Dedifferentiated amniotic fluid mesenchymal stem cell (primary cell): ENCODE measurements at regions not wholly inside any gene's neighbourhood (a gene's known extent, or its start where the extent isn't known, plus 50 kb on each side); places are given as distances from the start of the nearest gene placed in this dataset.

Source experiments
- DNase-seq: peaks from one replicate; pipeline ENCODE4 v3.0.0-alpha.2; 2016; ENCODE audit errors: extremely low spot score

GRCh38 chr3:135473449-135473848, 492.1 kb upstream of the PPP2R3A start:
- no peak for DNase-seq

DNA sequence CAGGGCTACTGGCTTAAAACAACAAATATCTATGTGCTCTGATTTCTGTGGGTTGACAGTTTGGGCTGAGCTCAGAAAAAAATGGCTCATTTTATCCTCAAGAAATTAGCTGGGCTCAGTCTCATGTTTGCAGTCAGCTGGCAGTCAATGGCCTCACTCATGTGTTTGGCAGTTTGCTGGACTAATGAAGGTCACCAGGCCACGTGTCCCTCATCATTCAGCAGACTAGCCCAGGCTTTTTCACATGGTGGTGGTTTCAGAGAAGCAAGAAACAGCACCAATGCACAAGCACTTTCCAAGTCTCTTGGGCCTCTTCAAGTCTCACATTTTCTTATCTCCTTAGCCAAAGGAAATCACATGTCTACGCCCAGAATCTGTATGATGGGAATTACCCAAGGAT, 478.3 kb upstream of the PPP2R3A start:
- no peak for DNase-seq

DNA sequence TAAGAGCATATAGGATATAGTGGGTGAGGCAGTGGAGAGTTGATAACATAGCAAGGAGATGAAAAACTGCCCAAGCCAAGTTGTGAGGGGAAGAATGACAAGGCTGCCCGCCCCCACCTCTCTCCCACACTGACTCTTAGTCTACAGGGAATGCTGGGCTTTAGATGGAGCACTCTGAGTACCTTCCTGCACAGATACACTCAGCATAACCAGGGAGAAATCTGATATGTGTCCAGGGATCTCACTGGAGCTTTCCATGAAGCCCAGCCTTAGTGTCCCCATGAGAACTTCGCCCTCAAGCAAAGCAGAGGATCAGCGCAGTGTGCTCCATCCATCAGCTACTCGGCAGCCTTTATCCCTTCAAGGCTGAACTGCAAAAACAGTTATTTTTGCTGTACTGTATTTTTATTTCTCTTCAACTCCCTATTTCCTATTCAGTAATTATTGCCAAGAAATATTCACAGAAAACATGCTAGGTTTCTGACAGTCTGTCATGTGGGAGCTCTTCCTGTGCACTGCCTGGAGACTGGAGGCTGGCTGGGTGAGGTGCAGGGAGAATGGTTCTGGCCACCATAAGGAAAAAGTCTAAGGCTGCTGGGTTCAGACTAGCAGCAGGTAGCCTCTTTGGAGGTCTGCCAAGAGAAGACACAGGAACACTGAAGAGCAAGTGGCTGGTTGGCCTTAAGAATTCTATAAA, 475.2 kb upstream of the PPP2R3A start:
- DNase-seq = no peak

DNA sequence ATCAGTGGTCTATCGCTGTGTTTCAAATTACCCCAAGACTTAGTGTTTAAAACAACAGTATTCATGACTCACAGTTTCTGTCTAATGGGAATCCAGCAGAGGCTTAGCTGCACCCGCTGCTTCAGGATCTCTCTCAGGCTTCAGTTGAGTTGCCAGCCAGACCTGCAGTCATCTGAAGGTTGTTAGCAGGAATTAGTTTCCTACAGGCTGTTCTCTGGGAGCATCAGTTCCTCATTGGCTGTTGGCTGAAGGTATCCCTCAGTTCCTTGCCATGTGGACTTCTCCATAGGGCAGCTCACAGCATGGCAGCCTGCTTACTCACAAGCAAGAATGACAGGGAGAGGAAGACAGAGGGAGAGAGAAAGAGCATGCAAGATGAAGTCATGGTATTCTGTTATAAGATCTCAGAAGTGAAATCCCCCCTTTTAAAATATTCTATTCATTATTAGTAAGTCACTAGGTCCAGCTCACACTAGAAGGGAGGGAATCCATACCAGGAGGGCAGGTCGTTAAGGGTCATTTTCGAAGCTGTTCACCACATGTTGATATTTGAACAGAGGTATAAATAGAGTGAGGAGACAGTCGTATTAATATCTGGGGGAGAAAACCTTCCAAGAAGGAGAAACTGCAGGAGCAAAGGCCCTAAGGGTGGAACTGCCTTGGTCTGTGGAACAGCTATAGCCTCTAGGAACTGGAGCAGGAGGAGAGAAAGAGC, 473.9 kb upstream of the PPP2R3A start:
- no peak for DNase-seq

GRCh38 chr3:135495891-135496290, 469.6 kb upstream of the PPP2R3A start:
- no peak for DNase-seq

GRCh38 chr3:135497979-135498378, 467.5 kb upstream of the PPP2R3A start:
- no peak for DNase-seq

GRCh38 chr3:135499426-135499825, 466.1 kb upstream of the PPP2R3A start:
- no peak for DNase-seq

GRCh38 chr3:135500034-135500433, 465.5 kb upstream of the PPP2R3A start:
- no peak for DNase-seq

GRCh38 chr3:135503065-135503759, 462.3 kb upstream of the PPP2R3A start:
- no peak for DNase-seq

- DNase-seq = peak; percentile 35
These were observed 461.5 kb upstream of the PPP2R3A start for GRCh38 chr3:135503760-135504686.

GRCh38 chr3:135513106-135514059, 452.1 kb upstream of the PPP2R3A start:
- DNase-seq = no peak

GRCh38 chr3:135514060-135514448, 451.5 kb upstream of the PPP2R3A start:
- no peak for DNase-seq

- no peak for DNase-seq
These were observed 449.4 kb upstream of the PPP2R3A start for GRCh38 chr3:135516143-135516542.

DNA sequence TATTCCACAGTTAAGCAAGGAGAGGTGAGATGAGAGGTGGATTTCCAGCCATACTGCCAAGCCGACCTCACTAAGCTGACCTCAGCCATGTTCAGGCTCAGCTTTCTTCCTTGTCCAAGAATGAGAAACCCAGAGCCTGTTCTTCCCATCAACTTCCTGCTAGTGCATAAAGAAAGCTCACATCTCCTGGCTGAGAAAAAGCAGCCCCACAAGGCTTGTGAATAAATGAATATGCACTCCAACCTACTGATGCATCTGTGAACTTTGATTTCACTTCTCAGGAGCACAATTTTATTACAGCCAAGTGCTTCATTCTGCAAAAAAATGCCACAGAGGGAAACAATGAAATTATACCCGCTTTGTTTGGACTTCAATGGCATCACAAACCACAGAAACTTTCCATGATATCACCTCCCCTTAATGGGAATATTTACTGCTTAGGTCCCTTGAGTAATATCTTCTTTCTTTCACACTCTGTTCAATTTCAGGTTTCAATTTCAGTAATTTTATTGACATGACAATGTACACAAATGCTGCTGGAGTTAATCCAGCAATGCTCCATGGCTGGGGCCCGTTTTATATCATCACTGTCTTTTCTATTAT, 437.0 kb upstream of the PPP2R3A start:
- DNase-seq = no peak

DNA sequence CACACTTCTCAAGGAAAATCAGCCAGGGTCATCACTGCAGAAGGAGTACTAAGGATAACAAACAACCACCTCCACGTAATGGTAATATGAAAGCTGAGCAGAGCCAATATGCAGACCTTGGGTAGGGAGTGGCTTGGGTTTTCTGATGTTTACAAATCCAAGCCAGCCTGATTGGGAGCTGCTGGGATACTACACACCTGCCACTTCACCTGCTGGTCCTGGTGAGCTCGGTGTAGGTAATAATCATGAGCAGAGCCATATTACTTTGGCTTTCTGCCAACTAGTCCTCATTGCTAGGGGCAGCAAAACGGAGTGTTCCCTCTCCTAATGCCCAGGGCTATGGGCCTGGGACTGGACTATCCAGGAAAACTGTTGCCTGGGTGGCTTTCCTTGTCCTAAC, 433.5 kb upstream of the PPP2R3A start:
- DNase-seq = no peak

GRCh38 chr3:135538123-135538522, 427.4 kb upstream of the PPP2R3A start:
- DNase-seq = no peak

- DNase-seq = no peak
These were observed 426.2 kb upstream of the PPP2R3A start for GRCh38 chr3:135539351-135539750.

- no peak for DNase-seq
These were observed 425.7 kb upstream of the PPP2R3A start for GRCh38 chr3:135539854-135540253.

GRCh38 chr3:135549928-135550494, 415.5 kb upstream of the PPP2R3A start:
- no peak for DNase-seq

DNA sequence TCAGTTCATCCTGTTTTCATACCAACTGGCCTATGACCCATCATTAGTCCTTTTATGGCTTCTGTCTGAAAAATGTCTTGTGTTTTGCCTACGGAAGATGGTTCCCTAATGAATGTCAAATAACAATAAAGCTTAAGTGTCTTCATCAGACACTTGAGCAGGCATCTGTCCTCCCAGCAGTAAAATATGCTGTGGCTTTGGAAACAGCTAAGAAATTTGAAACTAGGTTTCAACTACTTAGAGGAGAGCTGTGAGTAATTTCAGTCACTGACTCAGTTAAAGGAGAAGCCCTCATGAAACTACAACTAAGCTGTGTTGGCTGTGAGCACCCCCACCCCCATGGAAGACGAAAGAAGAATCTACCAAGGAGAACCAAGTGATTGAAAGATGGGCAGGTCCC, 409.4 kb upstream of the PPP2R3A start:
- DNase-seq = no peak
